ENCODE measurements at regions not wholly inside any gene's neighbourhood (a gene's known extent, or its start where the extent isn't known, plus 50 kb on each side); places are given as distances from the start of the nearest gene placed in this dataset.
"Not testable (repeated sequence)": the region's sequence is repeated elsewhere in the genome, so short reads cannot be mapped to it uniquely, and the experiment has no call there.

DNA sequence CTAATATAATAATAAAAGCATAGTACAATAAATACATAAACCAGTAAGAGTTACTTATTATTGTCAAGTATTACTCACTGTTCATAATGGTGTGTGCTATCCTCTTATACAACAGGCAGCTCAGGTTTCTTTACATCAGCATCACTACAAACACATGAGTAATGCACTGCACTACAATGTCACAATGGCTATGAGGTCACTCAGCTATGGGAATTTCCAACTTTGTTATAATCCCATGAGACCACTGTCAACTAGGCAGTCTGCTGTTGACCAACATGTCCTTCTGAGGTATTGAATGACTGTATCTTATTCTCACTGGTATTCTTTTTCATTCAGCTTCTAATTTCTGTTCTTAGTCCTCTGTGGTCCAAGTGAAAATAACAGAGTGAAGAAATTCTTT lies 250.4 kb upstream of the DSEL start:
- no peak for DNase-seq (ENCODE audit: low read depth in 2 of 2)

DNA sequence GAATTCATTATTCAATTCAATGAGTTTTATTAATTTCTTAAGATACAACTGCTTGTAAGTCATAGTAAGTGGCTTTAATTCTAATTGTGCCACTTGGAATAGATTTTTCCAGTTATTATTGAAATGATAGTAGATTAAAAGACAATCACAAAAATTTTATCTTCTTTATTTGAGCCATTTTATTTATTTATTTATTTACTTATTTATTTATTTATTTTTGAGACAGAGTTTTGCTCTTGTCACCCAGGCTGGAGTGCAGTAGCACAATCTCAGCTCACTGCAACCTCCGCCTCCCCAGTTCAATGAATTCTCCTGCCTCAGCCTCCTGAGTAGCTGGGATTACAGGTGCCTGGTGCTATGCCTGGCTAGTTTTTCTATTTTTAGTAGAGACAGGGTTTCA lies 235.7 kb upstream of the DSEL start:
- not testable (repeated sequence) for DNase-seq (ENCODE audit: low read depth in 2 of 2)

GRCh38 chr18:67742954-67743353 lies 226.4 kb upstream of the DSEL start:
- no peak for DNase-seq (ENCODE audit: low read depth in 2 of 2)

DNA sequence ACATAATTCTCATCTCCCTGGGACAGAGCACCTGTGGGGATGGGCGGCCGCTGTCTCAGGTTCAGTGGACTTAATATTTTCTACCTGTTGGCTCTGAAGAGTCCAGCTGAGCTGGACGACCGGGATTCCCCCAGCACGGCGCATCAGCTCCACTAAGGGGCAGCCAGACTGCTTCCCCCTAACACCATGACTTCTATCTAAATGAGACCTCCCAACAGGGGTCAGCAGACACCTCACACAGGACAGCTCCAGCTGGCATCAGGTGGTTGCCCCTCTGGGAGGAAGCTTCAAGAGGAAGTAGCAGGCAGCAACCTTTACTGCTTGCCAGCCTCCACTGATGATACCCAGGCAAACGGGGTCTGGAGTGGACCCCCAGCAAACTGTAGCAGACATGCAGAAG lies 226.0 kb upstream of the DSEL start:
- DNase-seq (ENCODE audit: low read depth in 2 of 2) = no peak

DNA sequence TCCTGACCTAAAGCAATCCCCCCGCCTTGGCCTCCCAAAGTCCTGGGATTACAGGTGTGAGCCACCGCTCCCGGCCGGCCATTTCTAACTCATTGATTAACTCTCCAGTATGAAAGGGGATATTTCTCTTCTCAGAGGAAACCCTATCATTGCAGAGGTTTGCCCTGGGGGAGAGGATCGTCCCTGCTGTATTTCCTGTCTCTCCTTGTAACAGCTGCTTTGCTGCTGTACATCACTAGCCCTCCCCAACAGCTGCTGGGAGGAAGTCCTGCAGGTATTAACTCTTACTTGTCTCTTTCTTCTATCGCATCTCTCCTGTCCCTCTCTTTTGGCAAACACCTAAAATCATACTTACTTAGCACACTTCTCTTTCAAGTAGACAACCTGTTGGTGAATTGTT lies 219.0 kb upstream of the DSEL start:
- DNase-seq (ENCODE audit: low read depth in 2 of 2) = no peak

GRCh38 chr18:67733088-67733487 lies 216.6 kb upstream of the DSEL start:
- no peak for DNase-seq (ENCODE audit: low read depth in 2 of 2)

- no peak for DNase-seq (ENCODE audit: low read depth in 2 of 2)
Measured at GRCh38 chr18:67731851-67732250, 215.3 kb upstream of the DSEL start.

DNA sequence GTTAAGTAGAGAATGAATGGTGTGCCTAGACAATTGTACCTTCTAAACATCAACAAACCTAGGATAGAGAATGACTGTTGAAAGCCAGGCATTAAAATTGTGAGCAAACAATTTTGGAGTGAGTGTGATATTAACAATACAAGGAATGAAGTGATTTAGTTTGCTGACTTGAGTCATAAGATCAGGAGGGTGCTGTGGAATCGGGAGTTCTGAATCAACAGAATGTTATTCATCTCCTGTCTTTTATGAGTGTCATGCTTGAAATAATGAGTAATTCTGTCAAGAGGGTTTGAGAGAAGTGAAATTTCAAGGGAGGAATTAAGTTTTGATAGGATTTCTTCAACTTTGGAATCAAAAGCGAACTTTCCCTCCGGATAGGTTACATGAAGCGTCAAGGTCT lies 214.4 kb upstream of the DSEL start:
- DNase-seq (ENCODE audit: low read depth in 2 of 2) = no peak

- no peak for DNase-seq (ENCODE audit: low read depth in 2 of 2)
Measured at GRCh38 chr18:67728364-67728763, 211.8 kb upstream of the DSEL start.

DNA sequence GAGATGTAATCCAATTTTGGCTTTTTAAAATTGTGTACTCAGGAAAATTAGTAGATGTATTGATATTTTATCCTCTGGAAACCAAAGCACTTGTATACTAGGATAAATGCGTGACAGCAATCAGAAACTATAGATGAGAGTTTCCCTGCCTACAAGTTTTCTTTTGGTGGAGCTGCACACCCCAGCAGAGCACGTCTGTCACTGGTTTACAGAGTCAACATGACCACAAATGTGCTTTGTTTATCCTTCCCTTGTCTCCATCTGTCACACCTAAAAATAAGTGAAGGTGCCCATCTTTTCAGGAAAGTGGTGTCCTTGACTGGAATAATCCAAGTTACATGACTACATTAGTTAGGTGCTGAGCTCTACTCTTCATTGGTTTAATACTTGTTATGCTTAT lies 210.4 kb upstream of the DSEL start:
- DNase-seq (ENCODE audit: low read depth in 2 of 2) = no peak

DNA sequence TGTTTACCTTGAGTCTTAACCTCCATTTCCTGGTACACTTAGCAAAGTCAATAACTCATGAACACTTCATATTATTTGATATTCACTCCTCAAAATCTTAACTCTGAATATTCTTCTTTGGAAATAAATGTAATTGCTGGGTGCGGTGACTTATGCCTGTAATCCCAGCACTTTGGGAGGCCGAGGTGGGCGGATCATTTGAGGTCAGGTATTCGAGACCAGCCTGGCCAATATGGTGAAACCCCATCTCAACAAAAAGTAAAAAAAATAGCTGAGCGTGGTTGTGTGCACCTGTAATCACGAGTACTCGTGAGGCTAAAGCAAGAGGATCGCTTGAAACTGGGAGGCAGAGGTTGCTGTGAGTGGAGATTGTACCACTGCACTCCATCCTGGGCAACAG lies 201.3 kb upstream of the DSEL start:
- no peak for DNase-seq (ENCODE audit: low read depth in 2 of 2)

- DNase-seq (ENCODE audit: low read depth in 2 of 2) = no peak
Measured at GRCh38 chr18:67715567-67715966, 199.0 kb upstream of the DSEL start.

- DNase-seq (ENCODE audit: low read depth in 2 of 2) = no peak
Measured at GRCh38 chr18:67710639-67711038, 194.1 kb upstream of the DSEL start.

DNA sequence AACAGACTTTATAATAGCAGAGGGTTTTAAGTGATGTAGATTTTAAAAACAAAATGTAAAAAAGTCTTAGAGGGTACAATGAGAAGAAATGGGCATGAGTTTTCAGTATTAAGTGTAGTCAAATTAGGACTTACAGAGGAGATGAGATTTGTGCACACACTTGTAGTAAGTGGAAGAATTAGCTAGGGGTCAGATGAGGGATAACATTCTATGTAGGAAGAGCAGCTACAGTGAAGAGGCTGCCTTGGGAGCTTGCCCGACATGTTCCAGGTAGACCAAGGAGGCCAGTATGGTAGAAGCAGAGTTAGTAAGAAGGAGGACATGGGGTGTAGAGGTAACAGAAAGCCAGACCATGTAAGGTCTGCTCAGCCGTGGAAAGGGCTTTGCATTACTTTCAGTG lies 189.2 kb upstream of the DSEL start:
- no peak for DNase-seq (ENCODE audit: low read depth in 2 of 2)

DNA sequence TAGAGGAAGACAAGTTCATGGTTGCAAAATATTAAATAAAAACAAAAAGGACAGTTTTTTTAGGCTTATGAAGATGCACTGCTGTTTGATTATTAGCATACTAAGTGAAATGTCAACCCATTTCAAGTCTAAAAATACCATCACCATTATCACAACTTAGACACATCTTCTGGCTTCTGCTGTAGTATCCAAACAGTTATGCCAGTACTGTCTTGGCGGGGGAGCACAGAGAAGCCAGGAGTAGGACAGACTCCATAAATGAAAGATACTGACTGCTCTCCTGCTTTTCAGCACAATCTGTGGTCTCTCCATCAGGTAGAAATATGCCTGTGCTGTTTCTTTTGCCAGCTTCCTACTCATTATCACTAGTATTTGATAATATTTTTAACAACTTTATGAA lies 179.2 kb upstream of the DSEL start:
- DNase-seq (ENCODE audit: low read depth in 2 of 2) = no peak

GRCh38 chr18:67694787-67695186 lies 178.3 kb upstream of the DSEL start:
- no peak for DNase-seq (ENCODE audit: low read depth in 2 of 2)

DNA sequence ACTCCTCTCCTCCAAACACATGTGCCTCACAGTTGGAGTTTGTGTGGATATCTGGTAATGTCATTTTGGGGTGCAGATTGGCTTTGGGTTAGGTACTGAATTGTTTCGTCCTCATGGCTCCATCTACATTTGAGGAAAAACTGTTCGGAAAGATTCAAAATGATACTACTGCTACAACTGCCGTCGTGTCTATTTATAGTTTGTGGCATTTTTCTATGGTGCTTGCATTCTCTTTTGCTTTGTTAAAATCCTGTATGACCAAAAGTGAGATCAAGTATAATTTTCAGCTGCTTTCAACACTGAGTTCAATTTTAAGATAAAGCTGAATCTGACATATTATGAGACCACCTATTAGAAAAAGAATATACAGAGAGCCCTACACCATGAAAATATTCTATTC lies 176.3 kb upstream of the DSEL start:
- DNase-seq (ENCODE audit: low read depth in 2 of 2) = no peak

- DNase-seq (ENCODE audit: low read depth in 2 of 2) = no peak
Measured at GRCh38 chr18:67682516-67682915, 166.0 kb upstream of the DSEL start.

- DNase-seq (ENCODE audit: low read depth in 2 of 2) = no peak
Measured at GRCh38 chr18:67677489-67677888, 161.0 kb upstream of the DSEL start.

DNA sequence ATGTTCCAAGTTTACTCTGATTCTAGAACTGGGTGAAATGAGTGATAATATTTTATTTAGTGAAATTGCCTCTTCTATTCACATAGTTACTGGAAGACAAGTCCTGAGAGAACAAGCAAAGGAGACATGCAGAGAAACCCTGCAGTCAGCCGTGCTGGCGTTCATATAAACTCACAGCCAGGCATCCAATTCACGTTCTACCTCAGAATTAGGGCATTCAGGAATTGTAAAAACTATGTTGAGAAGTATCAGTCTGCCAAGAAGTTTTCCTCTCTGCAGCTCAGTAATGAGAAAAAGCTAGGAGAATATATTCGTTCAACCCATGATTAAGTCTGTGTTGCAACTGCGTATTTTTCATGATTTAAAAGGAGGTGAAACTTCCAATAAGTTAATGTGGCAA lies 156.2 kb upstream of the DSEL start:
- DNase-seq (ENCODE audit: low read depth in 2 of 2) = no peak

GRCh38 chr18:67672155-67672554 lies 155.6 kb upstream of the DSEL start:
- no peak for DNase-seq (ENCODE audit: low read depth in 2 of 2)

DNA sequence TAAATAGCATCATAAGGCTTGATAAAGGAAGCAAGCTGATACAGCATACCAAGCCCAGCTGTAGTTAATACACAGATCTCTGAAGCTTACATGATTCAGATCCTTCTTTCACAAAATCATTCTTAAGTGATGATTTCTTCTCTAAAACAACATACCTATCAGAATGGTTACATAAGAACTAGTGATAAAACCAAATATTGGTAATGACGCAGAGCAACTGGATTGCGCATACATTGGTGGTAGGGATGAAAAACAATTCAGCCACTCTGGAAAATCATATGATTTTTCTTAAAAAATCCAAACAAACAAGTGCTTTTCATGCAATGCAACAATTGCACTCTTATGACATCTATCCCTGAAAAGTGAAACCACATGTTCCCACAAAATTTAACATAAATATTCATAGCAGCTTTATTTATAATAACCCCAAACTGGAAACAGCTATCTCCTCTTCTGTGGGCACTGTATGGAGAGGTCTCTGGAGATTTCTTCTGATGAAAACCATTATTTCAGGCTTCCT lies 153.6 kb upstream of the DSEL start:
- no peak for DNase-seq (ENCODE audit: low read depth in 2 of 2)

- no peak for DNase-seq (ENCODE audit: low read depth in 2 of 2)
Measured at GRCh38 chr18:67665266-67665665, 148.7 kb upstream of the DSEL start.

- no peak for DNase-seq (ENCODE audit: low read depth in 2 of 2)
Measured at GRCh38 chr18:67662996-67663395, 146.5 kb upstream of the DSEL start.

GRCh38 chr18:67661555-67661954 lies 145.0 kb upstream of the DSEL start:
- DNase-seq (ENCODE audit: low read depth in 2 of 2) = no peak

Measured in stimulated activated CD8-positive, alpha-beta memory T cell treated with anti-CD3 and anti-CD28 coated beads, Interleukin-15, amount 100 ng/mL, for 48 hours (primary cell).